ENCODE measurements at regions not wholly inside any gene's neighbourhood (a gene's known extent, or its start where the extent isn't known, plus 50 kb on each side); places are given as distances from the start of the nearest gene placed in this dataset.

GRCh38 chr2:83725735-83726134, 733.3 kb downstream of the SUCLG1 start:
- Histone ChIP-seq H3K27me3 (ENCODE audit: control insufficient read depth in 1 of 2, insufficient read depth in 2 of 2, low read length in 2 of 2) (no peaks in the 10 kb centered on the region), H3K27ac (ENCODE audit: low read depth in 1 of 2, low read length in 2 of 2) (no peak overlapping the region), H3K4me3 (ENCODE audit: low read length) (no peak overlapping the region), H3K9me3 (ENCODE audit: control insufficient read depth in 1 of 2, insufficient read depth in 1 of 2, low read length in 2 of 2) (no peaks in the 10 kb centered on the region), H3K36me3 (ENCODE audit: insufficient read depth, low read length) (no peaks in the 10 kb centered on the region), H3K4me1 (ENCODE audit: insufficient read depth, low read length) (no peaks in the 10 kb centered on the region)
- intact Hi-C loops (cut with DNase I, micrococcal nuclease), result no loop called here
- H3K27ac Mint-ChIP-seq, result no peak overlapping the region
- no peaks in the 10 kb centered on the region for H3K36me3 Mint-ChIP-seq (ENCODE audit: low read depth)
- ChIA-PET POLR2A (no interaction called here), CTCF (no interaction called here)
- no peaks in the 10 kb centered on the region for H3K27me3 Mint-ChIP-seq
- no peak overlapping the region for H3K4me3 Mint-ChIP-seq
- peaks cover 1% of the 10 kb centered on the region for H3K9me3 Mint-ChIP-seq
- no peaks in the 10 kb centered on the region for H3K4me1 Mint-ChIP-seq (ENCODE audit: low read depth)
- TF ChIP-seq, protein P1, sequence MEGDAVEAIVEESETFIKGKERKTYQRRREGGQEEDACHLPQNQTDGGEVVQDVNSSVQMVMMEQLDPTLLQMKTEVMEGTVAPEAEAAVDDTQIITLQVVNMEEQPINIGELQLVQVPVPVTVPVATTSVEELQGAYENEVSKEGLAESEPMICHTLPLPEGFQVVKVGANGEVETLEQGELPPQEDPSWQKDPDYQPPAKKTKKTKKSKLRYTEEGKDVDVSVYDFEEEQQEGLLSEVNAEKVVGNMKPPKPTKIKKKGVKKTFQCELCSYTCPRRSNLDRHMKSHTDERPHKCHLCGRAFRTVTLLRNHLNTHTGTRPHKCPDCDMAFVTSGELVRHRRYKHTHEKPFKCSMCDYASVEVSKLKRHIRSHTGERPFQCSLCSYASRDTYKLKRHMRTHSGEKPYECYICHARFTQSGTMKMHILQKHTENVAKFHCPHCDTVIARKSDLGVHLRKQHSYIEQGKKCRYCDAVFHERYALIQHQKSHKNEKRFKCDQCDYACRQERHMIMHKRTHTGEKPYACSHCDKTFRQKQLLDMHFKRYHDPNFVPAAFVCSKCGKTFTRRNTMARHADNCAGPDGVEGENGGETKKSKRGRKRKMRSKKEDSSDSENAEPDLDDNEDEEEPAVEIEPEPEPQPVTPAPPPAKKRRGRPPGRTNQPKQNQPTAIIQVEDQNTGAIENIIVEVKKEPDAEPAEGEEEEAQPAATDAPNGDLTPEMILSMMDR (IDR thresholded peaks at IDR 0.05), result no peak
- ATAC-seq (ENCODE audit: poor library complexity), result no peak
- no peak for DNase-seq

- H3K27me3 ChIP-seq (ENCODE audit: control insufficient read depth in 1 of 2, insufficient read depth in 2 of 2, low read length in 2 of 2), result no peaks in the 10 kb centered on the region
- H3K4me3 ChIP-seq (ENCODE audit: low read length), result no peak overlapping the region
- no peak for ATAC-seq (ENCODE audit: poor library complexity)
- no peak overlapping the region for H3K27ac ChIP-seq (ENCODE audit: low read depth in 1 of 2, low read length in 2 of 2)
- Mint-ChIP-seq H3K27me3 (no peaks in the 10 kb centered on the region), H3K9me3 (peaks cover 9% of the 10 kb centered on the region), H3K4me3 (no peak overlapping the region), H3K4me1 (ENCODE audit: low read depth) (no peaks in the 10 kb centered on the region), H3K27ac (no peak overlapping the region), H3K36me3 (ENCODE audit: low read depth) (no peaks in the 10 kb centered on the region)
- H3K4me1 ChIP-seq (ENCODE audit: insufficient read depth, low read length), result no peaks in the 10 kb centered on the region
- intact Hi-C loops (cut with DNase I, micrococcal nuclease), result no loop called here
- H3K36me3 ChIP-seq (ENCODE audit: insufficient read depth, low read length), result no peaks in the 10 kb centered on the region
- TF ChIP-seq, protein P1 (IDR thresholded peaks at IDR 0.05), result no peak
- CTCF ChIA-PET, result no interaction called here
- POLR2A ChIA-PET, result no interaction called here
- DNase-seq, result no peak
- no peaks in the 10 kb centered on the region for H3K9me3 ChIP-seq (ENCODE audit: control insufficient read depth in 1 of 2, insufficient read depth in 1 of 2, low read length in 2 of 2)
Observed at GRCh38 chr2:83705146-83705545, 753.9 kb downstream of the SUCLG1 start.

GRCh38 chr2:83703598-83703997, 755.5 kb downstream of the SUCLG1 start:
- Mint-ChIP-seq H3K9me3 (peaks cover 6% of the 10 kb centered on the region), H3K4me3 (no peak overlapping the region), H3K27ac (no peak overlapping the region), H3K4me1 (ENCODE audit: low read depth) (no peaks in the 10 kb centered on the region), H3K27me3 (no peaks in the 10 kb centered on the region), H3K36me3 (ENCODE audit: low read depth) (no peaks in the 10 kb centered on the region)
- Histone ChIP-seq H3K9me3 (ENCODE audit: control insufficient read depth in 1 of 2, insufficient read depth in 1 of 2, low read length in 2 of 2) (no peaks in the 10 kb centered on the region), H3K27me3 (ENCODE audit: control insufficient read depth in 1 of 2, insufficient read depth in 2 of 2, low read length in 2 of 2) (no peaks in the 10 kb centered on the region), H3K36me3 (ENCODE audit: insufficient read depth, low read length) (no peaks in the 10 kb centered on the region), H3K4me3 (ENCODE audit: low read length) (no peak overlapping the region), H3K4me1 (ENCODE audit: insufficient read depth, low read length) (no peaks in the 10 kb centered on the region), H3K27ac (ENCODE audit: low read depth in 1 of 2, low read length in 2 of 2) (no peak overlapping the region)
- intact Hi-C loops (cut with DNase I, micrococcal nuclease), result no loop called here
- ATAC-seq (ENCODE audit: poor library complexity), result no peak
- no peak for DNase-seq
- TF ChIP-seq, protein P1 (IDR thresholded peaks at IDR 0.05), result no peak
- CTCF ChIA-PET, result no interaction called here
- POLR2A ChIA-PET, result no interaction called here
